HG02610 (cell line): ENCODE measurements at regions not wholly inside any gene's neighbourhood (a gene's known extent, or its start where the extent isn't known, plus 50 kb on each side); places are given as distances from the start of the nearest gene placed in this dataset.

ENCODE experiments used
- ATAC-seq: cut with Tn5 transposase; IDR thresholded peaks from one replicate; pipeline ENCODE4 v1.9.1; 2021; ENCODE audit warnings: mild to moderate bottlenecking, moderate library complexity; ENCODE audit not compliant: unreplicated experiment

- no peak for ATAC-seq
Measured at GRCh38 chr19:30910485-30911240, 438.6 kb downstream of the TSHZ3 start.

- ATAC-seq = no peak
Measured at GRCh38 chr19:30909216-30909615, 440.0 kb downstream of the TSHZ3 start.

GRCh38 chr19:30908262-30908771, 440.9 kb downstream of the TSHZ3 start:
- ATAC-seq = no peak

GRCh38 chr19:30906871-30907270, 442.4 kb downstream of the TSHZ3 start:
- no peak for ATAC-seq

GRCh38 chr19:30900051-30900450, 449.2 kb downstream of the TSHZ3 start:
- ATAC-seq = no peak

- no peak for ATAC-seq
Measured at GRCh38 chr19:30898353-30899103, 450.7 kb downstream of the TSHZ3 start.

GRCh38 chr19:30897553-30897952, 451.7 kb downstream of the TSHZ3 start:
- ATAC-seq = no peak

GRCh38 chr19:30897034-30897433, 452.2 kb downstream of the TSHZ3 start:
- ATAC-seq = no peak

- ATAC-seq = no peak
Measured at GRCh38 chr19:30896554-30896953, 452.7 kb downstream of the TSHZ3 start.

GRCh38 chr19:30895946-30896345, 453.3 kb downstream of the TSHZ3 start:
- ATAC-seq = no peak

- no peak for ATAC-seq
Measured at GRCh38 chr19:30891051-30891450, 458.2 kb downstream of the TSHZ3 start.

- no peak for ATAC-seq
Measured at GRCh38 chr19:30890033-30890432, 459.2 kb downstream of the TSHZ3 start.

- no peak for ATAC-seq
Measured at GRCh38 chr19:30888937-30889336, 460.3 kb downstream of the TSHZ3 start.

GRCh38 chr19:30887042-30887441, 462.2 kb downstream of the TSHZ3 start:
- ATAC-seq = no peak

- ATAC-seq = no peak
Measured at GRCh38 chr19:30886222-30886621, 463.0 kb downstream of the TSHZ3 start.

GRCh38 chr19:30884146-30884812, 465.0 kb downstream of the TSHZ3 start:
- ATAC-seq = no peak

GRCh38 chr19:30883071-30883470, 466.2 kb downstream of the TSHZ3 start:
- ATAC-seq = no peak

GRCh38 chr19:30882411-30883005, 466.7 kb downstream of the TSHZ3 start:
- no peak for ATAC-seq

- ATAC-seq = no peak
Measured at GRCh38 chr19:30881930-30882329, 467.3 kb downstream of the TSHZ3 start.

GRCh38 chr19:30881281-30881680, 468.0 kb downstream of the TSHZ3 start:
- no peak for ATAC-seq

GRCh38 chr19:30880551-30880950, 468.7 kb downstream of the TSHZ3 start:
- ATAC-seq = no peak
